ENCODE measurements at regions not wholly inside any gene's neighbourhood (a gene's known extent, or its start where the extent isn't known, plus 50 kb on each side); places are given as distances from the start of the nearest gene placed in this dataset.

GRCh38 chr16:79351927-79352326 is 248.6 kb downstream of the MAF start:
- CTCF ChIA-PET = interaction anchor here (2.6 kb wide), 1 partner anchor 18 kb away, joined by 15 read pairs; no protein-coding TSS in a partner anchor

DNA sequence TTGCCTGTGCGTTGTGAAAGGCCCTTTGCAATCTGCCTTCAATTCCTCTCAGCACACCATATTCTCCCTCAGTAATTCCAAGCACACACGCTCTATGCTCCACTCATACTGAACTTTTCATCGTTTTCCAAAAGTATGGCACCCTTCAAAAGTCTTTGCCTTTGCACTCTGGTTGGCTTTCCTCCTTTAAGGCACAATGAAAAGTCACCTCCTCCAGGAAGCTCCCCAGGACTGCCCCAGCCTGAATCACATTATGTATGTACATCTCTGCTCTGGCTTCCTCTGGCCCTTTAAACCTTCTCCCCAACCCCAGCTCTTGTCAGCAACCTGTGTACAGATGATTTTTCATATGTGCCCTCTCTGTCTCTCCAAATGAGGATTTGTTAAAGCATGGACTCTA is 250.7 kb downstream of the MAF start:
- Mint-ChIP-seq H3K9me3 (no peaks in the 10 kb centered on the region), H3K4me3 (no peak overlapping the region), H3K27me3 (ENCODE audit: low read depth) (no peaks in the 10 kb centered on the region), H3K4me1 (peaks cover 44% of the 10 kb centered on the region), H3K36me3 (no peaks in the 10 kb centered on the region), H3K27ac (no peak overlapping the region)
- CTCF ChIA-PET = no interaction called here
- TF ChIP-seq, protein P1, sequence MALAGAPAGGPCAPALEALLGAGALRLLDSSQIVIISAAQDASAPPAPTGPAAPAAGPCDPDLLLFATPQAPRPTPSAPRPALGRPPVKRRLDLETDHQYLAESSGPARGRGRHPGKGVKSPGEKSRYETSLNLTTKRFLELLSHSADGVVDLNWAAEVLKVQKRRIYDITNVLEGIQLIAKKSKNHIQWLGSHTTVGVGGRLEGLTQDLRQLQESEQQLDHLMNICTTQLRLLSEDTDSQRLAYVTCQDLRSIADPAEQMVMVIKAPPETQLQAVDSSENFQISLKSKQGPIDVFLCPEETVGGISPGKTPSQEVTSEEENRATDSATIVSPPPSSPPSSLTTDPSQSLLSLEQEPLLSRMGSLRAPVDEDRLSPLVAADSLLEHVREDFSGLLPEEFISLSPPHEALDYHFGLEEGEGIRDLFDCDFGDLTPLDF (CRISPR knock-in tag; IDR thresholded peaks at IDR 0.05) = no peak
- TF ChIP-seq MXD4 (CRISPR knock-in tag; IDR thresholded peaks at IDR 0.05; ENCODE audit: borderline replicate concordance) = no peak
- ATAC-seq (no peak), DNase-seq (ENCODE audit: low spot score) (no peak)
- POLR2A ChIA-PET = interaction anchor here (0.6 kb wide), 1 partner anchor 1857 kb away, joined by 3 read pairs; no protein-coding TSS in a partner anchor

More at GRCh38 chr16:79351927-79352326, 248.6 kb downstream of the MAF start:
- H3K4me1 Mint-ChIP-seq = peaks cover 35% of the 10 kb centered on the region
- no peak for ATAC-seq
- H3K27ac Mint-ChIP-seq = no peak overlapping the region
- H3K27me3 Mint-ChIP-seq (ENCODE audit: low read depth) = no peaks in the 10 kb centered on the region
- H3K9me3 Mint-ChIP-seq = no peaks in the 10 kb centered on the region
- no peak for DNase-seq (ENCODE audit: low spot score)
- TF ChIP-seq ZNF219 (CRISPR knock-in tag; IDR thresholded peaks at IDR 0.05; ENCODE audit: borderline replicate concordance) (no peak), GABPB1 (CRISPR knock-in tag; IDR thresholded peaks at IDR 0.05) (no peak), ELF4 (CRISPR knock-in tag; IDR thresholded peaks at IDR 0.05; ENCODE audit: low read depth) (no peak), NFYB (CRISPR knock-in tag; conservative IDR thresholded peaks at IDR 0.05; ENCODE audit: low read depth) (no peak), RORB (CRISPR knock-in tag; IDR thresholded peaks at IDR 0.05) (no peak), CTCF (IDR thresholded peaks at IDR 0.05) (no peak)
- TF ChIP-seq, protein P2, sequence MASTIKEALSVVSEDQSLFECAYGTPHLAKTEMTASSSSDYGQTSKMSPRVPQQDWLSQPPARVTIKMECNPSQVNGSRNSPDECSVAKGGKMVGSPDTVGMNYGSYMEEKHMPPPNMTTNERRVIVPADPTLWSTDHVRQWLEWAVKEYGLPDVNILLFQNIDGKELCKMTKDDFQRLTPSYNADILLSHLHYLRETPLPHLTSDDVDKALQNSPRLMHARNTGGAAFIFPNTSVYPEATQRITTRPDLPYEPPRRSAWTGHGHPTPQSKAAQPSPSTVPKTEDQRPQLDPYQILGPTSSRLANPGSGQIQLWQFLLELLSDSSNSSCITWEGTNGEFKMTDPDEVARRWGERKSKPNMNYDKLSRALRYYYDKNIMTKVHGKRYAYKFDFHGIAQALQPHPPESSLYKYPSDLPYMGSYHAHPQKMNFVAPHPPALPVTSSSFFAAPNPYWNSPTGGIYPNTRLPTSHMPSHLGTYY (CRISPR knock-in tag; IDR thresholded peaks at IDR 0.05) = no peak
- TF ChIP-seq, protein P3, sequence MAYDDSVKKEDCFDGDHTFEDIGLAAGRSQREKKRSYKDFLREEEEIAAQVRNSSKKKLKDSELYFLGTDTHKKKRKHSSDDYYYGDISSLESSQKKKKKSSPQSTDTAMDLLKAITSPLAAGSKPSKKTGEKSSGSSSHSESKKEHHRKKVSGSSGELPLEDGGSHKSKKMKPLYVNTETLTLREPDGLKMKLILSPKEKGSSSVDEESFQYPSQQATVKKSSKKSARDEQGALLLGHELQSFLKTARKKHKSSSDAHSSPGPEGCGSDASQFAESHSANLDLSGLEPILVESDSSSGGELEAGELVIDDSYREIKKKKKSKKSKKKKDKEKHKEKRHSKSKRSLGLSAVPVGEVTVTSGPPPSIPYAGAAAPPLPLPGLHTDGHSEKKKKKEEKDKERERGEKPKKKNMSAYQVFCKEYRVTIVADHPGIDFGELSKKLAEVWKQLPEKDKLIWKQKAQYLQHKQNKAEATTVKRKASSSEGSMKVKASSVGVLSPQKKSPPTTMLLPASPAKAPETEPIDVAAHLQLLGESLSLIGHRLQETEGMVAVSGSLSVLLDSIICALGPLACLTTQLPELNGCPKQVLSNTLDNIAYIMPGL (CRISPR knock-in tag; IDR thresholded peaks at IDR 0.05) = no peak
- TF ChIP-seq, protein P4, sequence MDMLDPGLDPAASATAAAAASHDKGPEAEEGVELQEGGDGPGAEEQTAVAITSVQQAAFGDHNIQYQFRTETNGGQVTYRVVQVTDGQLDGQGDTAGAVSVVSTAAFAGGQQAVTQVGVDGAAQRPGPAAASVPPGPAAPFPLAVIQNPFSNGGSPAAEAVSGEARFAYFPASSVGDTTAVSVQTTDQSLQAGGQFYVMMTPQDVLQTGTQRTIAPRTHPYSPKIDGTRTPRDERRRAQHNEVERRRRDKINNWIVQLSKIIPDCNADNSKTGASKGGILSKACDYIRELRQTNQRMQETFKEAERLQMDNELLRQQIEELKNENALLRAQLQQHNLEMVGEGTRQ (CRISPR knock-in tag; IDR thresholded peaks at IDR 0.05) = no peak
- POLR2A ChIA-PET = no interaction called here
- no peak overlapping the region for H3K4me3 Mint-ChIP-seq
- no peaks in the 10 kb centered on the region for H3K36me3 Mint-ChIP-seq

DNA sequence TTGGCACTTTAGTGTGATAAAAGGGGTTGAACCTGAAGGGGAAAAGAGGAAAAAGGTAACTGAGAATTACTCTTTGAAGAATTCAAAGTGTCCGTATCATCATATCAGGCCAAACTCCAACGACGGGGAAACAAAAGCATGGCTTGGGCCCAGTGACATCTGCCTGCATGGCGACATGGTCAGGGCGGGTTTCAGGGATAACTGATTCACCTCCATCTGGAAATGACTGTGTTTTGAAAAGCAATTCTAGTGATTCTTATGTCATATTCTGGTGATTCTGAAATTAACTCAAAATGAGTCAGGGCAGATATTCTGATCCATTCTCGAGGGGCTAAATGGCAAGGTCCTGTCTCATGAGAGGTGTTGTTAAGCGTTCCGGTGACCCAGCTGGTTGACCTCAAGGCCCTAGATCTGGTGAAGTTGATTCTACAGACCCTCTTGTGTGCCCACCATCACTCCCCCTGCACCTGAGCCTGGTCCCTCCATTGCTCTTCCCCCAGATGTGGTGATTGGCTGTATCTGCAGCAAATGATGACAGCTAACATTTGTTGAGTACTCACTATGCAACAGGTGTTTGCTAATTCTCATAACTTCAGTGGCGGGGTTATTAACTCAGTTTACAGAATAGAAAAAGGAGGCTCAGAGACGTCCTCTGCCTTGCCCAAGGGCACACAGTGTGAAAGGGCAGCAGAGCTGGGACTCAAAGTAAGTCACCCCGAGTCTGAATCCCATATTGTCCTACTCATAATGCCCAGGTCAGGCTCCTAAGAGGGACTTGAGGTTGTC is 251.8 kb downstream of the MAF start:
- Mint-ChIP-seq H3K4me3 (no peak overlapping the region), H3K27me3 (ENCODE audit: low read depth) (no peaks in the 10 kb centered on the region), H3K27ac (no peak overlapping the region), H3K9me3 (no peaks in the 10 kb centered on the region), H3K36me3 (no peaks in the 10 kb centered on the region), H3K4me1 (peaks cover 47% of the 10 kb centered on the region)
- no peak for ATAC-seq
- TF ChIP-seq NR1H2 (CRISPR knock-in tag; IDR thresholded peaks at IDR 0.05) = no peak
- TF ChIP-seq, protein P5, sequence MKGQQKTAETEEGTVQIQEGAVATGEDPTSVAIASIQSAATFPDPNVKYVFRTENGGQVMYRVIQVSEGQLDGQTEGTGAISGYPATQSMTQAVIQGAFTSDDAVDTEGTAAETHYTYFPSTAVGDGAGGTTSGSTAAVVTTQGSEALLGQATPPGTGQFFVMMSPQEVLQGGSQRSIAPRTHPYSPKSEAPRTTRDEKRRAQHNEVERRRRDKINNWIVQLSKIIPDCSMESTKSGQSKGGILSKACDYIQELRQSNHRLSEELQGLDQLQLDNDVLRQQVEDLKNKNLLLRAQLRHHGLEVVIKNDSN (CRISPR knock-in tag; IDR thresholded peaks at IDR 0.05) = no peak
- no peak for TF ChIP-seq ZNF232 (CRISPR knock-in tag; IDR thresholded peaks at IDR 0.05)
- TF ChIP-seq ZNF532 (CRISPR knock-in tag; IDR thresholded peaks at IDR 0.05; ENCODE audit: borderline replicate concordance) = no peak
- TF ChIP-seq ZNF219 (CRISPR knock-in tag; IDR thresholded peaks at IDR 0.05; ENCODE audit: borderline replicate concordance) = no peak
- TF ChIP-seq, protein P6, sequence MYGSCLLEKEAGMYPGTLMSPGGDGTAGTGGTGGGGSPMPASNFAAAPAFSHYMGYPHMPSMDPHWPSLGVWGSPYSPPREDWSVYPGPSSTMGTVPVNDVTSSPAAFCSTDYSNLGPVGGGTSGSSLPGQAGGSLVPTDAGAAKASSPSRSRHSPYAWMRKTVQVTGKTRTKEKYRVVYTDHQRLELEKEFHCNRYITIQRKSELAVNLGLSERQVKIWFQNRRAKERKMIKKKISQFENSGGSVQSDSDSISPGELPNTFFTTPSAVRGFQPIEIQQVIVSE (CRISPR knock-in tag; IDR thresholded peaks at IDR 0.05; ENCODE audit: borderline replicate concordance) = no peak
- ChIA-PET CTCF (interaction anchor here (0.6 kb wide), 1 partner anchor 72 kb away, joined by 3 read pairs; no protein-coding TSS in a partner anchor), POLR2A (no interaction called here)
- DNase-seq (ENCODE audit: low spot score) = no peak
